Dermis microvascular lymphatic vessel endothelial cell (primary cell): ENCODE measurements at regions not wholly inside any gene's neighbourhood (a gene's known extent, or its start where the extent isn't known, plus 50 kb on each side); places are given as distances from the start of the nearest gene placed in this dataset.

Experiments used
- DNase-seq, 2 donors: peaks; one replicate each; pipeline versions ENCODE4 v3.0.0 to v3.0.0-alpha.2; 2010; ENCODE audit warnings: low read depth in 2 of 2

DNA sequence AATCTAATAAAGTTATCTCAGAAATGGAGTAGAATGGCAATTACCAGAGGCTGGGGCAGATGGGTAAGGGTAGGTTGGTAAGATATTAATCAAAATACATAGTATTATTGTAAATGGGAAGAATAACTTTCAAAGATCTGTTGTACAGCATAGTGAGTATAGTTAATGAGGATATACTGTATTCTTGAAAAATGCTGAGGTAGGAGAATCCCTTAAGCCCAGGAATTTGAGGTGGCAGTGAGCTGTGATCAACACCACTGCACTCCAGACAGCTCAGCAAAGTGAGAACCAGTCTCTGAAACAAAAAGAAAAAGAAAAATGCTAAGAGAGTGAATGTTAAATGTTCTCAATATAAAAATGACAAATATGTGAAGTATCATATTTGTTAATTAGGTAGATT, 1033.7 kb downstream of the KCNT2 start:
- no peak for DNase-seq

DNA sequence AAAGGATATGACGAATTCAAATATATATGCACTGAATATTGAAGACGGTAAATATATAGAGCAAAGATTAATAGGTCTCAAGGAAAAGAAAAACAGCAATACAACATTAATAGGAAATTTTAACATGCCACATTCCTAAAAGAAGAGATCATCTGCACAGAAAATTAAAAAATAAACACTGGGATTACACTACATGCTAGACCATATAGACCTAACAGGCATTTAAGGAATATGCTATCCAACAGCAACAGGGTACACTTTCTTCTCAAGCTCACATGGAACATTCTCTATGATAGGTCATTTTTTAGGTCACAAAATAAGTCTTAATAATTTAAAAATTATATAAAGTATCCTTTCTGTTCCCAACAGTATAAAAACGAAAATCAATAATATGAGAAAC, 1038.3 kb downstream of the KCNT2 start:
- no peak for DNase-seq

DNA sequence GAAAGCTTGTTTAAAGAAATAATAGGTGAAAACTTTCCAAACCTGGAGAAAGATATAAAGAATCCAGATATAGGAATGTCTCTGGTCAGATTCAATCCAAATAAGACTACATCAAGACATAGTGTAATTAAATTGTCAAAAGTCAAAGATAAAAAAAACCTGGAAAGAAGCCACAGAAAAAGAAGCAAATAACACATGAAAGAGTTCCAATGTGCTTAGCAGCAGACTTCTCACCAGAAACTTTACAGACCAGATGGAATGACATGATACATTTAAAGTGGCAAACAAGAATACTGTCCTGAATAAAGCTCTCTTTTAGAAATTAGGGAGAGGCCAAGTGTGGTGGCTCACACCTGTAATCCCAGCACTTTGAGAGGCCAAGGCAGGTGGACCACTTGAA, 1039.9 kb downstream of the KCNT2 start:
- DNase-seq: no peak

DNA sequence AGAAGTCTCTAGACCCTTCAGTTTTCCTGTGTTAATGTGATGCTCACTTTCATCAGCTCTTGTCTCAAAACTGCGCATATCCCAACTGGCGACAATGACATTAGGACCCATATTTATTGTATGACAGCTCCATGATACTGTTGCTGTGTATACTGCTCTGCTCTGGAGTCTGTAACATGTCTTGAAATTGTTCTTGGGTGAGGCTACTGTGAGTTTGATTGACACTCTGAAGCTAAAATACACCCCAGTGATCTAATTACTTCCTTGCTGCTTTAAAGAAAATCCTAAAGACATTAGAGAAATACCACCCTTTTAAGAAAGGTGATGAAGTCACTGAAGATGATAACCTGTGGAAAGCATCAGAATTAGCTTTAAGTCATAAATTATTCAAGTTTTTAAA, 1046.2 kb downstream of the KCNT2 start:
- DNase-seq: no peak

DNA sequence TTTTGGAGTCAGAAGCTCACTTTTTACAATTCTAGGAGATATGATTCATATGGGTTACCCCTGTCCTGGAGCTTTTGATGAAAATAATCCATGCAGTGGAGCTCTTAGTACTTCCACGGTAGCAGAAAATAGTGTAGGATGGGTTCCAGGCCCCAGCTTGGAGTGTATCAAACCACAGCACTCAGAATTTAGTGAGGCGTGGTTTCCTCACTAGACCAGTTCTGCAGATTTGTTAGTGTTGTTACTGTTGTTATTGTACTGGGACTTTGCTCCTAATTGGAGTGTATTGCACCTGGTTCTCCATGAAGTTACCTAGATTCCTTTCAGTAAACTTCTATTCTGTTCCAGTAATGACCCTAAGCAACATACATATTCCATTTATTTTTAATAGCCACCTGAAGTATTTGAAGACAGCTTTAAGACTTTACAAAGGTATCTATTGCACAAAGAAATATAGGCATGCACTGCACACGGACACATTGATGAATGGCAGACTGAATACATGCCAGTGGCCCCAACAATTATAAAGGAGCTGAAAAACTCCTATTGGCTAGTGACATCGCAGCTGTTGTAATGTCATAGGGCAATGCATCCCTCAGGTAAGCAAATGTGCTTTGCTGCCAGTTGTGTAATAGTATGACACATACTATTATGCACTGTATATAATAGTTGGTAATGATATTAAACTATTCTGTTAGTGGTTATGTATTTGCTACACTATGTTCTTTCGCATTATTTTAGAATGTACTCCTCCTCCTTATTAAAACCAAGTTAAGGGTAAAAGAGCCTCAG, 1058.0 kb downstream of the KCNT2 start:
- no peak for DNase-seq

DNA sequence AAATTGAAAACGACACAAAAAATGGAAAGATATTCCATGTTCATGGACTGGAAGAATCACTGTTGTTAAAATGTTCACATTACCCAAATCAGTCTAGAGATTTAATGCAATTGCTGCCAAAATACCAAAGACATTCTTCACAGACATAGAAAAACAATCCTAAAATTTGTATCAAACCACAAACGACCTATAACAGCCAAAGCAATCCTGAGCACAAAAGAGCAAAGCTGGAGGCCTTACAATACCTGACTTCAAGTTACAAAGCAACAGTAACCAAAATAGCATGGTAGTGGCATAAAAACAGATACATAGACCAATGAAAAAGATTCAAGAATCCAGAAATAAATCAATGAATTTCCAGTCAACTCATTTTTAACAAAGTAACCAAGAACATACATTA, 1077.3 kb downstream of the KCNT2 start:
- no peak for DNase-seq

DNA sequence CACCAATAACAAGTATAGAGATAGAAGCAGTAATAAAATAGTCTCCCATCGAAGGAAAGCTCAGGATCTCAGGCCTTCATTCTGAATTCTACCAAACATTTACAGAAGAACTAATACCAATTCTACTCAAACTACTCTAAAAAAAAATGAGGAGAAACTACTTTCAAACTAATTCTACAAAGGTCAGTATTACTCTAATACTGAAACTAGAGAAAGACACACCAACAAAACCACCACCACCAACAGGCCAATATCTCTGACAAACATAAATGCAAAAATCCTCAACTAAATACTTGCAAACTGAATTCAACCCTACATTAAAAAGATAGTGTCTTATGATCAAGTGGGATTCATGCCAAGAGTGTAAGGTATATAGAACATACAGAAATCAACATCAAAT, 1078.4 kb downstream of the KCNT2 start:
- no peak for DNase-seq

DNA sequence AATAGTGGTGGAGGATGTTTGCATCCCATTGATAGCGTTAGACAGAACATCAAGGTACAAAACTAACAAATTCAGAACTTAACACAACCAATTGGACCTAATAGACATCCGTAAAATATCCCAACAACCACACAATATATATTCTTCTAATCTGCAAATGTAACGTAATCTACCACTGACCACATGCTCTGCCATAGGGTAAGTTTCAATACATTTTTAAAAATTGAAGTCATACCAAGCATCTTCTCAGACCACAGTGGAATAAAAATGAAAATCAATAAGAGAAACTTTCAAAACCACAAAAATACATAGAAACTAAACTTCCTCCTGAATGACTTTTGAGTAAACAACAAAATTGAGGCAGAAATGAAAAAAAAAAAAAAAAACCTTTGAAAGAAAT, 1087.5 kb downstream of the KCNT2 start:
- no peak for DNase-seq

DNA sequence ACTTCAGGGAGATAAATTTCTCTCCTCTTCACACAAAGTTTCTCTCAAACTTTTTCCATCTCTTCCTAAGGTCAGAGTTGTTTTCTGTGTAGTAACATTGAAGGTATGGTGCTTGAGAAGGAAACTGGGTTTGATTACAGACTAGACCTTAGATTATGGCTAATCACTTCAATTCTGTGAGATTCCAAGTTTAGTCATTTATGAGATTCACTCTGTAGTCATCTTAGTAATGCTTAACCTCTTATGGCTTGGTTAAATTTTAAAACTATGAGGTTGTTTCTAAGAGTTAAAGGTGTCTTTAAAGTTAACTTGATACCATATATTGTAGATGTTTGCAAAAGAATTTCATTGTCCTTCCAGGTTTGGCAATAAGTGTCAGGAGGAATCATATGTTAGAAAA, 1092.2 kb downstream of the KCNT2 start:
- no peak for DNase-seq

DNA sequence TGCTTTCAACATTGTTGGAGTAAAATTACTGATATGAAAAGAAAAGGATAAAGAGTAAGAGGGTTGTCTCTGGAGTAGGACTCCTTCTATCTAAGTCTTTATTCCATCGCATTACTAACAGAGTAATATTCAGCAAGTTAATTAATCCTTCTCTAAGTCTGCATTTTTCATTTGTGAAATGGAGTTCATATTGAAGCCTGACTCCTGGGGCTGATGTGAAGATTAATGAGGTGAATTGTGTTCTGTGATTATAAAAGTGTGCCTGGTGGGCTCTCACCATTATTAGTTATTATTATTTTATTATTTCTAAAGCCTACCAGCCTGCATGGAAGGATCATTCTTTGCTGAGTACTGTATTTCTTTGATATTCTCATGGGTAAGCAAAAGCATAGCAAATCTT, 1096.7 kb downstream of the KCNT2 start:
- no peak for DNase-seq

DNA sequence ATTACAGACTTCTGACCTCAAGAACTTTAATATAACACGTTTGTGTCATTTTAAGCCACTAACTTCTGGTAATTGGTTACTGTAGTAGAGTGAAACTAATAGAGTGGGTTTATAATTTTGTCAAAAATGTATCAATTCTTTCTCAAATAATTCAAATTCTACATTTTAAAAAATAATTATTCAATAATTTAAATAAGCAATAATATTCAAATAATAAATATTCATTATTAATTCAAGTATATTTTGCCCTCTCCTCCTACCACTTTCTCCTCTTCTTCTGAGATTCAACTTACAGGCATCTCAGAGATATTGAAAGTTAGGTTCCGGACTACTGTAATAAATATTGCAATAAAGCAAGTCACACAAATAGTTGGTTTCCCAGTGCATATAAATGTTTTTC, 1107.1 kb downstream of the KCNT2 start:
- DNase-seq: no peak

DNA sequence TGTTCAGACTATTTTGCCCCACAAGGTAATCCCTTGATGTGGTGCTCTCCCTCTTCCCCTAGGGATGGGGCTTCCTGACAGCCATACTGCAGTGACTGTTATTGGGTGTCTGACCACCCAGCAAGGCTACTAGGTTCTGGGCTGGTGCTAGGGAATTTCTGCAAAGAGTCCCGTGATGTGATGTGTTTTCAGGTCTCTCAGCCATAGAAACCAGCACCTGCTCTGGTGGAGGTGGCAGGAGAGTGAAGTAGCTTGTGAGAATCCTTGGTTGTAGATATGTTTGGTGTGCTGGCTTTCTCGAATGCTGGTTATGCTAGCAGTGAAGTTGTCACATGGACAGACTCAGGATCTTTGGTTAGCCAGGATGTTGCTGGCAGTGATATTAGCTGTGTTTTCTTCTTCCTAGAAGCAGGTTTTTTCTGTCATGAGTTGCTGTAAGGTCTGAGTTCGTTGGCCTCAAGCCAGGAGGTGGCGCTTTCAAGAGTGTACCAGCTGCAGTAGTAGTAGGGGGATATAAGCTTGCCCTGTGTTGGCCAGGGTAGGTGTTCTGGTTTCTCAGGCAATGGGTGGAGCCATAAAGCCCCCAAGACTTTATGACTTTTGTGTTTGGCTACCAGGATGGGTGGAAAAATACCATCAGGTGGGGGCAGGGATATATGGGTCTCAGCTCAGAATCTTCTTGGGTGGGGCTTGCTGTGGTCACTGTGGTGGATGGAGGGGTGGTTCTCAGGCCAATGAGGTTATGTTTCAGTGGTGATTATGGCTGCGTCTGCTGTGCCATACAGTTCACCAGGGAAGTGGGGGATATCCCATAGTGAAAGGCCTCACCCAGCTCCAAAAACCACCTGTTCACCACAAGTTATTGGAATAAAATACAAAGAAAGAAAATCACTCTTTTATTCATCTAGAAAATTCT, 1112.3 kb downstream of the KCNT2 start:
- no peak for DNase-seq

DNA sequence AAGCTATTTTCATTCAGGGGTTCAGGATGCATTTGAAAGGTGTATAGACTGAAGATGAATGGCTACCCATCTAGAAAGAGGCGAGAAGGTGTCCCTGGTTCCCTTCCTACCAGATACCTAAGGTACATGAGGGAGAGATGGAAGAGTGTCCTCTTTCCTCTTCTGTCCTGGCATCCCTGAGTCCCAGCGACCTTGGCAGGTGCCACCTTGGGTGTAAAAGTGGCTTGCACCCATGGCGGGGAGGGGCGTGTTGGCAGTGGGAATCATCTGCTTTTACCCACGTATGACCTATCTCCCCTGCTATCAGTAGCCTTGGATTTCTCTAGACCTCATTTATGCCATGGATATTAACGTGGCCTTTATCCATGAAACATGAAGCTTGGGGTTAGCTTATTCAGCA, 1126.1 kb downstream of the KCNT2 start:
- DNase-seq: no peak

DNA sequence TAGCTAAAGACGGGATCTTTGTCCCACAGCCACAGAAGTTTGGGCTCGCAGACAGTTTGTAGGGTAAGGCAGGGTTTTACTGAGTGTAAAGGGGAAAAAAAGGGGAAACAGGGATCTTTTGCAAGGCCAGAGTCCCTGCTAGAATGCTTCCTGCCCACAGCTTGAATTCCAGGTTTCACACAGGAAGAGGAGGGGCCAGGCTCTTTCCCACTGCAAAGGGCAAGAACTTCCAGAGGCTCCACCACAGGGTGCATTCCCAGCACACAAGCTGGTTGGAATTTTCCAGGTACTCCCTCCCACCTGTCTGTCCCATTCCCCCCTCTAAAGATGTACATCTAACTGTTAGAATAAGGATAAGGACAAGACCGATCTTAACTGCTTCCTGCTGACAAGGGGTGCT, 1126.9 kb downstream of the KCNT2 start:
- DNase-seq: no peak

DNA sequence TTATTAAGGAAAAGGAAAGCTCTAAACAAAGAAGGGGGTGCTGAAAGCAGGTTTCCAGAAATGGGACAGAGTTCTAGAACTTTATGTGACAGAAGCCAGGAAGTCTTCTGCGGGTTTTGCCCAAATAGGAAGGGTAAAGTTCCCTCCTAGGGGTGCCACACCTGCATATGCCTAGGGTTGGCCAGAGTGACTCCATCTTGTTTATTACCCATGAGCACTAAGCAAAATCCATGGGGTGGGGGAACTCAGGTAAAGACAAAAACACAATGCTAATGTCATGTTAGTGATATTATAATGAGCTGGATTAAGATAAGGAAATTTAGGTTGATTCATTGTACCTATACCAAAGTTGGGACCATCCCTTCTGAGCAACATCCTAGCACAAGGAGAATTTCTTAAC, 1132.7 kb downstream of the KCNT2 start:
- DNase-seq: no peak

DNA sequence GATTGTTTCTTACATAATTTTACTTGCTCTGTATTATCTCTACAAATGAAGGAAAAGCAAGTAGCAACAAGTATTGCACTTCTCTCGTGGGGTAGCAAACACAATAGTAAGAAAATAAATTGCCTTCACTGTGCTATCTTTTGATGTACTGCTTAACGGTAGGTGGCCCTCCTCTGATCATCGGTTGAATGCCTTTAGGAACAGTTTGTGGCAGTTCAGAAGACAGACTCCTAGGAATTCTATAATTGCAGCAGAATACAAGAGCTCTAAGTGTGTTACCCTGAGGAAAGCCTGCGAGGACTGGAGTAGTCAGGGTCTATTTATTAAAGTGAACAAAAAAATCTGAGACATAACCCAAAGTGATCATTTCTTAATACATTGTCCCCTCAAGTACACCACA, 1135.9 kb downstream of the KCNT2 start:
- DNase-seq: no peak

DNA sequence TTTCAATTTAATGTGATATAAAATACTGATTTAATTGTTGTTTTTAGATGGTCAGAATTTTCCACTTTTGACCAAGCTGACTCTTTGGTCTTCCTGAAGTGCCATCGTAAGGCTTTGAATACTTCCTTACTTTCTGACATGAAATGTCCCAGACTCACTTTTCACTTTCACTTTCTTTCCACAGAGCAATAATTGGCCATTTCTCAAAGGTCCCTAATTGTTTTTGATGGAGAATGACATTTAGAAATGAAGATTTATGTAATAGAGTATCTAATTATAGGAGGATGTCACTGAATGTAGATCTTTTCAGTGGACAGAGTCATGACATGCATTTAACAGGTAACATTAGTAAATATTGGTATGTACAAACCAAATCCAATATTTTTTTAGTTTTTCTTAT, 1141.6 kb downstream of the KCNT2 start:
- no peak for DNase-seq

DNA sequence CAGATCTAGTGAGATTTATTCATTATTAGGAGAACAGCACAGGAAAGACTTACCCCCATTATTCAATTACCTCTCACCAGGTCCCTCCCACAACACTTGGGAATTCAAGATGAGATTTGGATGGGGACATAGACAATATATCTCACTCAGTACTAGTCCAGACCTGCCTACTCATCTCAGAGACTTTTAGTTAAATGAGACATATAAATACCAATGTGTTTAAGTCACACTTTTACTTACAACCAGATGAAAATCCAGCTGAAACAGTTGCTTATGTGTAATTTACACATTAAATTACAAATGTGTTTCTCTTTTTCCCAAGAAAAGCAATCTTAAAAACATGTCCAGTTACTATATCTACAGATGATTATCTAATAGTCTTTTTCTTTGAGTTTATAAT, 1145.6 kb downstream of the KCNT2 start:
- DNase-seq: no peak

DNA sequence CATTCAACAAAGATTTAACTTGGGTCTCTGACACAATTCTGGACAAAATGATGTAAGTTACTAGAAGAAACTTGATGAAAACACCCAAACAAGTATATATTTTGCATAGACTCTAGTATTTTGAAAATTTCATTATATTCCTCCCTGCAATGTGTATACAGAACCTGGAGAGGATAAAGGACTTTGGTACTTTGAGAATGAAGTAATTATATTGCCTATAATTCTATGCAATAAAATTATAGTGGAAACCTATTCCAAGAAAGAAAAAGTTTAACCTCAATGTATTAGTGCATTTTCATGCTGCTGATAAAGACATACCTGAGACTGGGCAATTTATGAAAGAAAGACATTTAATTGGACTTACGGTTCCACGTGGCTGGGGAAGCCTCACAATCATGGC, 1146.1 kb downstream of the KCNT2 start:
- DNase-seq: no peak

DNA sequence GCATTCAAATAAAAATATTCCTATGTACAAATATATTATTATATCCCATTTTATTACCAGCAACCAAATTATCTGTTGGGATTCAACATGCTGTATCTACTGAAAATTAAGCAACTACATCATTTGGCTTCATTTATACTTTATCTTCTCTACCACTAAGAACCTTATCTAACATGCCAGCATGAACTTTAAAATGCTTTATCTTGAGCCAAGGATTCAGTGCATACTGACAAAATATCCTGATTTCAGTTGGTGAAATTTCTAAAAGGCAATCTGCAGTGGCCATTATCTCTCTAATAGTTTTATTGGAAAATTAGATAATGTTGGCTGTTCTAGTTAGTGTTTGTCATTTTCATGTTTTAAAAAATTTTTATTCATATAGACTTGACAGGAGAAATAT, 1149.9 kb downstream of the KCNT2 start:
- DNase-seq: no peak

DNA sequence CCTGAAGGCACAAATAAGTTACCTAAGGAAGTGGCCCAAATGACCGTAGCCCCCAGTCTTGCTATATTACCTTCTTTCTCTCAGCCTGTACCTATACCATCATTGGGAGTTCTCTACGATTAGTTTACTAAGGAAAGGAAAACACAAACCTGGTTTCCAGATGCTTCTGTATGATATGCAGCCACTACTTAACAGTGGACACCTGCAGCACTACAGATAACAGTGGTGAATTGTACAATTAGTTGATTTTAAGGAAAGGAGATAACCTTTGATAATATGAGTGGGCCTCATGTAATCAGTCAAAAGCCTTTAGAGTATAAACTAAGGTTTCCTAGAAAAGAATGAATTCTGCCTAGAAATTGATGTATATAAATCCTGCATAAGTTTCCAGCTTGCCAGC, 1157.4 kb downstream of the KCNT2 start:
- no peak for DNase-seq

DNA sequence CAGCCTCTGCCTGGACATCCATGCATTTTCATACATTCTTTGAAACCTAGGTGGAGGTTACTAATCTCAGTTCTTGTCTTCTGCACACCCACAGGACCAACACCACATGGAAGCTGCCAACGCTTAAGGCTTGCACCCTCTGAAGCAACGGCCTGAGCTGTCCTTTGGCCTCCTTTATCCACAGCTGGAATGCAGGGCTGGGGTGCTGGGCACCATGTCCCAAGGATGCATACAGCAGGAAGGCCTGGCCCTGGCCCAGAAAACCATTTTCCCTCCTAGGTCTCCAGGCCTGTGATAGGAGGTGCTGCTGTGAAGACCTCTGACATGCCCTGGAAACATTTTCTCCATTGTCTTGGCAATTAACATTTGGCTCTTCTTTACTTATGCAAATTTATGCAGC, 1168.6 kb downstream of the KCNT2 start:
- DNase-seq: no peak

DNA sequence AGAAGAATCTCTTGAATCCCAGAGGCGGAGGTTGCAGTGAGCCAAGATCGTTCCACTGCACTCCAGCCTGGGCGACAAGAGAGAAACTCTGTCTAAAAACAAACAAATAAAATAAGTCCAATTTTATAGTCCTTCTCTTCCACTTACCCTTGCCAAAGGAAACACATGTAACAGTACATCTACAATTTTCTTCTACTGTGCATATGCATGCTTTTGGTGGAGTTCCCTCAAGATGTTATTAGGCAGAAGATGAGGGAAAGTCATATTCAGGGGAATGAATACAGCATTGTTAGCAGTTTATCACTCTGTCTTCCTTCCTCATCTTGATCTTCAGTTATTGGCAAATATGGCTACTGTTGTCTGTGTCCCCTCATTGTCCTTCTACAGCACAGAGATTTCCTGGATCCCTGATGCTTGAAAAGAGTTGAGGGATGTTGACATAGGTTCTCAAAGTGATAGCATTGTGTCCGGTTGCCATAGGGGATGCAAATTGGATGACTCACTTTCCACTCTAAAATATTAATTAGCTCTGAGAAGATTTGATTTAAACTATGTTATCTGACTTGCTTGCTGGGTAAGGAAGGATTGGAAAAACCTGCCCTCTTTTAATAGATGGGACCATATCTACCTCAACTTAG, 1173.6 kb downstream of the KCNT2 start:
- DNase-seq: no peak
